Endodermal cell (in vitro differentiated cells): ENCODE measurements at regions not wholly inside any gene's neighbourhood (a gene's known extent, or its start where the extent isn't known, plus 50 kb on each side); places are given as distances from the start of the nearest gene placed in this dataset.
A peak's percentile ranks its signal among the peaks of the same experiment; 100 is the strongest.

ENCODE experiments used
- DNase-seq: peaks from one replicate; pipeline ENCODE4 v3.0.0-alpha.2; 2017
- H3K27ac ChIP-seq: 2 replicates; pipeline ENCODE4 v1.5.1; 2013; ENCODE audit warnings: mild to moderate bottlenecking, low read depth, low read length, moderate library complexity
- H3K27me3 ChIP-seq: 2 replicates; pipeline ENCODE4 v1.6.1; 2013; ENCODE audit warnings: mild to moderate bottlenecking, low read length, moderate library complexity; ENCODE audit not compliant: insufficient read depth, control insufficient read depth, poor library complexity, severe bottlenecking
- H3K36me3 ChIP-seq: 2 replicates; pipeline ENCODE4 v1.7.0; 2013; ENCODE audit warnings: mild to moderate bottlenecking, low read length, moderate library complexity; ENCODE audit not compliant: control insufficient read depth, insufficient read depth
- H3K4me1 ChIP-seq: one replicate; pipeline ENCODE4 v1.7.0; 2013; ENCODE audit warnings: low read length; ENCODE audit not compliant: control insufficient read depth, insufficient read depth
- H3K4me3 ChIP-seq: 2 replicates; pipeline ENCODE4 v1.5.1; 2013; ENCODE audit warnings: mild to moderate bottlenecking, low read length, moderate library complexity
- H3K9ac ChIP-seq: 2 replicates; pipeline ENCODE4 v1.6.1; 2013; ENCODE audit warnings: mild to moderate bottlenecking, low read length, moderate library complexity; ENCODE audit not compliant: poor library complexity, severe bottlenecking; ENCODE audit errors: extremely low read depth
- H3K9me3 ChIP-seq: 2 replicates; pipeline ENCODE4 v1.6.1; 2013; ENCODE audit warnings: mild to moderate bottlenecking, low read length, moderate library complexity; ENCODE audit not compliant: control insufficient read depth
- H3K27ac Mint-ChIP-seq: 2 replicates; pipeline ENCODE4 v1.8.0; 2020; ENCODE audit warnings: mixed read lengths
- H3K27me3 Mint-ChIP-seq: 2 replicates; pipeline ENCODE4 v1.8.0; 2021; ENCODE audit warnings: mild to moderate bottlenecking, mixed read lengths; ENCODE audit not compliant: insufficient read depth
- H3K36me3 Mint-ChIP-seq: 2 replicates; pipeline ENCODE4 v1.8.0; 2020; ENCODE audit warnings: low read depth, mixed read lengths
- H3K4me1 Mint-ChIP-seq: 2 replicates; pipeline ENCODE4 v1.8.0; 2020; ENCODE audit warnings: mixed read lengths
- H3K4me3 Mint-ChIP-seq: 2 replicates; pipeline ENCODE4 v1.8.0; 2020; ENCODE audit warnings: mild to moderate bottlenecking, moderate library complexity, mixed read lengths
- H3K9me3 Mint-ChIP-seq: 2 replicates; pipeline ENCODE4 v1.8.0; 2020; ENCODE audit warnings: mild to moderate bottlenecking, mixed read lengths
- CTCF ChIP-seq: fragments of 200-600 bp; sonication (generic); conservative IDR thresholded peaks from 2 replicates; pipeline ENCODE4 v1.5.0; 2021; ENCODE audit warnings: antibody characterized with exemption, mild to moderate bottlenecking
- WGBS, 2 experiments: methylation state at CpG; one replicate each; pipeline versions ENCODE4 v1.1.5 to v1.1.7; 2013; ENCODE audit warnings: missing lambda C conversion rate in 2 of 2, mixed read lengths in 1 of 2; ENCODE audit not compliant: insufficient coverage in 1 of 2, insufficient read length in 1 of 2; 5-methylcytosine and 5-hydroxymethylcytosine counted together

- Mint-ChIP-seq H3K36me3 (no peaks in the 10 kb centered on the region), H3K27me3 (peaks cover 24% of the 10 kb centered on the region), H3K4me3 (no peak overlapping the region), H3K4me1 (no peaks in the 10 kb centered on the region), H3K27ac (no peak overlapping the region), H3K9me3 (no peaks in the 10 kb centered on the region)
- peak; percentile 13 for DNase-seq
- Histone ChIP-seq H3K9ac (no peak overlapping the region), H3K27me3 (no peaks in the 10 kb centered on the region), H3K4me1 (no peaks in the 10 kb centered on the region), H3K36me3 (no peaks in the 10 kb centered on the region), H3K9me3 (no peaks in the 10 kb centered on the region), H3K27ac (no peak overlapping the region), H3K4me3 (no peak overlapping the region)
- no peak for TF ChIP-seq CTCF
- WGBS, 2 experiments: 94 to 96% methylated on average over 3 of the region's 3 CpGs
Observed at GRCh38 chr20:22825076-22825475, 210.0 kb upstream of the SSTR4 start.

GRCh38 chr20:22825546-22825945, 209.6 kb upstream of the SSTR4 start:
- Histone ChIP-seq H3K9ac (no peak overlapping the region), H3K36me3 (no peaks in the 10 kb centered on the region), H3K9me3 (no peaks in the 10 kb centered on the region), H3K4me1 (no peaks in the 10 kb centered on the region), H3K27ac (no peak overlapping the region), H3K4me3 (no peak overlapping the region), H3K27me3 (no peaks in the 10 kb centered on the region)
- peak; percentile 22 for DNase-seq
- no peaks in the 10 kb centered on the region for H3K4me1 Mint-ChIP-seq
- H3K4me3 Mint-ChIP-seq: no peak overlapping the region
- 86% methylated on average over 4 of the region's 4 CpGs; no CpG with 5 or more reads in 1 of the 2 experiments for WGBS, 2 experiments
- no peaks in the 10 kb centered on the region for H3K9me3 Mint-ChIP-seq
- no peak for TF ChIP-seq CTCF
- no peak overlapping the region for H3K27ac Mint-ChIP-seq
- no peaks in the 10 kb centered on the region for H3K36me3 Mint-ChIP-seq
- peaks cover 24% of the 10 kb centered on the region for H3K27me3 Mint-ChIP-seq

- no peaks in the 10 kb centered on the region for H3K36me3 Mint-ChIP-seq
- Histone ChIP-seq H3K9ac (no peak overlapping the region), H3K27me3 (no peaks in the 10 kb centered on the region), H3K27ac (no peak overlapping the region), H3K4me1 (no peaks in the 10 kb centered on the region), H3K9me3 (no peaks in the 10 kb centered on the region), H3K36me3 (no peaks in the 10 kb centered on the region), H3K4me3 (no peak overlapping the region)
- no peaks in the 10 kb centered on the region for H3K4me1 Mint-ChIP-seq
- no peak overlapping the region for H3K27ac Mint-ChIP-seq
- H3K9me3 Mint-ChIP-seq: no peaks in the 10 kb centered on the region
- no peak for TF ChIP-seq CTCF
- H3K27me3 Mint-ChIP-seq: peaks cover 29% of the 10 kb centered on the region
- WGBS, 2 experiments: 90 to 95% methylated on average over 7 to 8 of the region's 8 CpGs
- H3K4me3 Mint-ChIP-seq: no peak overlapping the region
- DNase-seq: peak; percentile 15
Observed at GRCh38 chr20:22826306-22827230, 208.5 kb upstream of the SSTR4 start.
